ENCODE measurements at regions not wholly inside any gene's neighbourhood (a gene's known extent, or its start where the extent isn't known, plus 50 kb on each side); places are given as distances from the start of the nearest gene placed in this dataset.

- no peak for TF ChIP-seq CTCF (conservative IDR thresholded peaks at IDR 0.05)
- TF ChIP-seq ZFX (IDR thresholded peaks at IDR 0.05) = no peak
Measured at GRCh38 chr20:19001177-19001576, 187.6 kb downstream of the SCP2D1 start.

Data from C4-2B (cell line).